ENCODE measurements at regions not wholly inside any gene's neighbourhood (a gene's known extent, or its start where the extent isn't known, plus 50 kb on each side); places are given as distances from the start of the nearest gene placed in this dataset.

DNA sequence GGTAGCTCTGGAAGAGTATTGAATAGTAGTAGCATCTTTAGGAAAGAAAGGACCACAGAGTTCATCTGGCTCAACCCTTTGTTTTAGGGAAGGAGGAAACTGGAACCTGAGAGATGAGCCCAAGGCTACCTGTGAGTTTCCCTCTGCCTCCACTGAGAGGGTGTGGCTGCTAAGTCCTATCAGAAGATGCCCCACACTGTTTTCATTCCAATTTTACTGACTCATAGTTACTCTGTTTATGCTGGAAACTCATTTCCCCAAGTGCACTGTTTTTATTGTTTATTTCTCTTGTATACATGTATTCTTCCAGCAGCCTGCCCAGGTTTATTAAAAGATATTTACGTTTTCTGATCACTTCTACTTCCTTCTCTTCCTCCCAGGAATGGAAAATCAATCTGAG is 127.4 kb upstream of the ARHGAP5 start:
- TF ChIP-seq, protein P1, sequence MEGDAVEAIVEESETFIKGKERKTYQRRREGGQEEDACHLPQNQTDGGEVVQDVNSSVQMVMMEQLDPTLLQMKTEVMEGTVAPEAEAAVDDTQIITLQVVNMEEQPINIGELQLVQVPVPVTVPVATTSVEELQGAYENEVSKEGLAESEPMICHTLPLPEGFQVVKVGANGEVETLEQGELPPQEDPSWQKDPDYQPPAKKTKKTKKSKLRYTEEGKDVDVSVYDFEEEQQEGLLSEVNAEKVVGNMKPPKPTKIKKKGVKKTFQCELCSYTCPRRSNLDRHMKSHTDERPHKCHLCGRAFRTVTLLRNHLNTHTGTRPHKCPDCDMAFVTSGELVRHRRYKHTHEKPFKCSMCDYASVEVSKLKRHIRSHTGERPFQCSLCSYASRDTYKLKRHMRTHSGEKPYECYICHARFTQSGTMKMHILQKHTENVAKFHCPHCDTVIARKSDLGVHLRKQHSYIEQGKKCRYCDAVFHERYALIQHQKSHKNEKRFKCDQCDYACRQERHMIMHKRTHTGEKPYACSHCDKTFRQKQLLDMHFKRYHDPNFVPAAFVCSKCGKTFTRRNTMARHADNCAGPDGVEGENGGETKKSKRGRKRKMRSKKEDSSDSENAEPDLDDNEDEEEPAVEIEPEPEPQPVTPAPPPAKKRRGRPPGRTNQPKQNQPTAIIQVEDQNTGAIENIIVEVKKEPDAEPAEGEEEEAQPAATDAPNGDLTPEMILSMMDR (IDR thresholded peaks at IDR 0.05; ENCODE audit: insufficient read depth, low read length, poor library complexity, severe bottlenecking): no peak
- TF ChIP-seq EZH2phosphoT487 (conservative IDR thresholded peaks at IDR 0.05; ENCODE audit: low read length): no peak

Data from SU-DHL-6 (cell line).